Forelimb muscle (tissue), 1 donor: ENCODE measurements at regions not wholly inside any gene's neighbourhood (a gene's known extent, or its start where the extent isn't known, plus 50 kb on each side); places are given as distances from the start of the nearest gene placed in this dataset.
"Not testable (repeated sequence)": the region's sequence is repeated elsewhere in the genome, so short reads cannot be mapped to it uniquely, and the experiment has no call there.

Experiments used
- DNase-seq: peaks from one replicate; pipeline ENCODE4 v3.0.0-alpha.2; 2013; ENCODE audit warnings: low read depth

DNA sequence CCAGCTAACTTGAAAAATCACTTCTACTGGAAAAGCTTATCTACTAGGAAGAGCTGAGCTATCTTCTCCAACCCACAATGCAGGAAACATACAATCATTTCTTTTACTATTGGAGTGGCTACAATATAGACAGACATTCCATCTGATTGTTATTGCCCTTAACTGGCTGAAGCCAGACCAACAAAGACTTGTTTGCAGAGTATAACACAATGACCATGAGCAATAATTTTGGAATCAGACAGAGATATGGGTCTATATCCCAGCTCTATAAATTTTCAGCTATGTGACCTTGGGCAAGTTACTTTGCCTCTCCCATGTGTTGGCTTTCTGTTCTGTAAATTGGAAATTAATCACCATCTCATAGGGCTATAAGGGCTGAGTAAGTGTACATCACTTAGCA, 244.7 kb upstream of the SLC30A5 start:
- DNase-seq, result no peak

DNA sequence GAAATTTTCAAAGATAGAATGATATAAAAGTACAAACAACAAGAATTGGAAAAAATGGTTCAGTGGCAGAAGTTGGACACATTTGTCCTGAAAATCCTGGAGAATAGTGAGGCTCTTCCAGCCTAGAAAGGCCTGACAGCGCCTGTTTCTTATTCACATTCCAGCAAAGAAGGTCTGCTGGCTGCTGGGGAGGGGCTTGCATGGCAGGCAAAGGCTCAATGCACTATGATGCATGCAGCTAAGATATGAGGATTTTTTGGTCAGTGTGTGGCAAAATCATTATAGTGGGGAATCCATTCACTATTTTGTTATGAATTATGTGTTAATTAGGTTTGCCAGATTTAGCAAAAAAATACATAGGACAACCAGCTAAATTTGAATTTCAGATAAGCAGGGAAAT, 243.9 kb upstream of the SLC30A5 start:
- no peak for DNase-seq

DNA sequence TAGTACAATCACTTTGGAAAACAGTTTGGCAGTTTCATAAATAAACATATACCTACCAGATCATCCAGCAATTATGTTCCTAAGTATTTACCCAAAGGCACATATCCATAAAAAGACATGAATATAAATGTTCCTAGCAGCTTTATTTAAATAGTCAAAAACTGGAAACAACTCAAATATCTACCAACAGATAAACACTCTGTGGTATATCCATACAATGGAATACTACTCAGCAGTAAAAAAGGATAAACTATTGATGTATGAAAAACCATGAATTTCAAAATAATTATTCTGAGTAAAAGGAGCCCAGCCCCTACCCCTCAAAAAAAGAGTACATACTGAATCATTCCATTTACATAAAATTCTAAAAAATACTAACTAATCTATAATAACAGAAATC, 232.7 kb upstream of the SLC30A5 start:
- no peak for DNase-seq

DNA sequence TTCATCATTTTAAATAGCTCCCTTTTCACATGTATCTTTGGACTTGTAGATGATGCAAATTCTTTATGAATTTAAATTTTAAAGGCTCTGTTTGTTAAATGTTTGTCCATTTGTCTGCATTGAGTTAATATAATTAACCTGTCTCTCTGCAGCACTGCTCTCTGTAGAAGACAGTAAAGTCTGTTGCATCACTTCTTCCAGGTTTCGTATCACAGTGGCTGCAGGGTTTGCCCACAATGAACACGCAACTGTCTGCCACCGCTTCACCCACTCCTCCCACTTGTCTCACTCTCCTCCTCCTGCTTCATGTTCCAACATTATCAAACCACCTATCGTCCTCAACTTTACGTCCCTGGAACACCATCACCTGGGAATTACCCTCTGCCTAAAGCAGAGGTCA, 231.3 kb upstream of the SLC30A5 start:
- no peak for DNase-seq

DNA sequence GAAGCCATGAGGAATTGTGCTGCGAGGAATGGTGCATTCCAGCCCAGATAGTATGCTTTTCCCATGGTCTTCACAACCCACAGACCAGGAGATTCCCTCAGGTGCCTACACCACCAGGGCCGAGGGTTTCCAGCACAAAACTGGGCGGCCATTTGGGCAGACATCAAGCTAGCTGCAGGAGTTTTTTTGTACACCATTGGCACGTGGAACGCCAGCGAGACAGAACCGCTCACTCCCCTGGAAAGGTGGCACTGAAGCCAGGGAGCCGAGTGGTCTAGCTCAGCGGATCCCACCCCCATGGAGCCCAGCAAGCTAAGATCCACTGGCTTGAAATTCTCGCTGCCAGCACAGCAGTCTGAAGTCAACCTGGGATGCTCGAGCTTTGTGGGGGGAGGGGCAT, 228.6 kb upstream of the SLC30A5 start:
- DNase-seq, result not testable (repeated sequence)

DNA sequence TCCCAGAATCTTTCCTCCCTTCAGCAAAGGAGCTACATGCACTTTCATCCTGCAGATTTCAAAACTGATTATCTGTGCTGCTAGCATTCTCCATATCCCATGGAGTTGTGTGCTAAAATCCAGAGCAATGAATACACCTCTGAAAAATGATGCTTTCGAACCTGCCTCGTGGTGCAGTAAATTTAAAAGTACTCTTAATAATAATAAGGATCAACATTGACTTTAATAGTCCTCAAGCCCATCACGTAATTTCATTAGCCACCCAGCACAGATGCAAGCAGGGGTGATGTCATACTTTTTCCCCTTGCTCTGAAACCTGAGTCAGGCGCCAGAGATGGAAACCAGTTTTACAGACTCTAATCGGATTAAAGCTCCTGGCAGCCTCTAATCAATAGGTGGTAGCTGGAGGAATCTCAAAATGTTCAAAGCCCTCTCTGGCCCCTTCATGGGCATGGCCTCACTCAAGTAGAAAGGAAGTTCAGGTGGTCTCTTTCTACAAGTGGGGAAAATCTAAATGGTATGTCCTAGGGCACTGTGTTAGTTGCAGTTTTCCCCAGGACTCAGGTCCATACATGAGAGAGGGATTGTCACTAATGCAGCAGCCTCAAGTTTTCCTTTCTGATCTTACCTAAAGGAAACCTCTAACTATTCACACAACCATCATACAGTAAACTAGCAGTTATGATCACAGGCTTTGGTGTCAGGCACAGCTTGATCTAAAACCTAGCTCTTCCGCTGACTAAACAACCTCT, 221.6 kb upstream of the SLC30A5 start:
- no peak for DNase-seq

DNA sequence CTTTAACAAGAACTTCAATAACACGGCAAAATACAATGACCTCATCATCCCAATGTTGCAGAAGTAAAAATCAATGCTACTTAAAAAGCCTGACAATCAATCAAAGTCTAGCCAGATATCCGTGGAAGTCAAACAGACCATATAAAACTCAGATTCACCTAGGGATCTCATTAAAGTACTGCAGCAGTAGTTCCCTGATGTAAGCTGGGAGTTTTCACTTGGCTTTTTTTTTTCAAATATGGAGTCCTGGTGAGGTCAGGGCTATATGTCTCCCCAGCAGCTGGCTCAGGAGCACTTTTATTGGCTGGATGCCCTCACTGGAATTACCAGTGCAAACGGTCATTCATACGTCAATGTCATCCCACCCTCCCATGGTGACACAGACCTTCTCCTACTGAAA, 220.6 kb upstream of the SLC30A5 start:
- no peak for DNase-seq

DNA sequence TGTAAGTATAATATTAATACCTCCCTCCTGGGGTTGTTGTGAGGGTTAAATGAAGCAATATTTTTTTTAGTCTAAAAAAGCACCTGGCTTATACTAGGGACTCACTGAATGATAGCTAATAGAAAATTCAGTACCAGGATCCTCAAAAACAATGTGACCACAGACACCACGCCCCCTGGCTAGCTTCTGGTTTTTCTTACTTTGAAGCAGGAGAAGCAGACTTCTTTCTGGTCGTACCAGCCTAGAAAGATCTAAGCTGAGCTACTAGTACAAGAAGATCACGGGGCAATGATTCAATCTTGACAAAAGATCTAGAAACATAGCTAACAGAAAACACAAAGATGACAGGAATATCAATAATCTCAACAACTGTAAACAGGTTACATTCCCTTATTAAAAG, 218.5 kb upstream of the SLC30A5 start:
- DNase-seq, result no peak

DNA sequence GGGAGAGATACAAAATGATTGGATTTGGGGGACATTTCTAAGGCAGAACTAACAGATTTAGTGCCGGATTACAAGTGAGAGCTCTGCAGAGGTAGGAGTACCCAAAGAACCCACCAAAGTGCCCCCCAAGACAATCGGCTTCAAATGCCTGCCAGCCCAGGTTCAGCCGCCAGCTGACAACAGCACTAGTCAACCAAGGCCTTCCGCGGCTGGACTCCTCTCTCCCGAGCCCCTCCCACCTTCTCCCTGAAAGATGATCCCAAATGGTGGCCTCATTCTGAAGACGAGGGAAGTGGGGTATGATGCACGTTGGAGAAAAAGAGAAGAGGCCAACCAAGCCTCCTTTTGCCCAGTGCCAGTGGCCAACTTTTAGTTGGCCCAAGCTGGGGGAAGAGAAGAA, 210.4 kb upstream of the SLC30A5 start:
- no peak for DNase-seq

DNA sequence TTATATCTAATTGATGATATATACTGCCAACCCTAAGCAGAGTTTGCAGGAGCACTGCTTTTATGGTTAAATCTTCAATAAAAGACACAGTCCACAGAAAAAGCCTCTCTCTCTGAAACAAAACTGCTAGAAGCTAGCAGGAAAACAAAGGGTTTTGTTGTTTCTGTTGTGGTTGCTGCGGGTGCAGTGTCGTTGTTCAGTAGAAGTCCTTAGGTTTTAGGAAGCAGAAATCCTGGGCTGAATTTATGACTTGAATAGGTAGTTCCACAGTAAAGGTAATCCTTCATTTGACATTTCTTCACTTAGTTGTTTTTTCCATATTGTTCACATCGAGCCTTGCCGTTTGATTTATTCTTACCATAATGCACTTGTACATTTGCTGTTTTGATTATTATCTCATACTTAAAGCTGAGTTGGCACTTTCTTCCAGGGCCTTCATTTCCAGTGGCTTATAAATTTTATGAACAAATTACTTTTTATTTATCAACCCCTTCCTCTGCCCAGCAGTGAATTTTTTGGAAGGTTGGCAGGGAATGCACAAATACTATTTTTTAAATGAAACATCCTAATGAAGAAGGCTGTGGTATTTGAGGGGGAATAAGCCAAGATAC, 209.6 kb upstream of the SLC30A5 start:
- no peak for DNase-seq

DNA sequence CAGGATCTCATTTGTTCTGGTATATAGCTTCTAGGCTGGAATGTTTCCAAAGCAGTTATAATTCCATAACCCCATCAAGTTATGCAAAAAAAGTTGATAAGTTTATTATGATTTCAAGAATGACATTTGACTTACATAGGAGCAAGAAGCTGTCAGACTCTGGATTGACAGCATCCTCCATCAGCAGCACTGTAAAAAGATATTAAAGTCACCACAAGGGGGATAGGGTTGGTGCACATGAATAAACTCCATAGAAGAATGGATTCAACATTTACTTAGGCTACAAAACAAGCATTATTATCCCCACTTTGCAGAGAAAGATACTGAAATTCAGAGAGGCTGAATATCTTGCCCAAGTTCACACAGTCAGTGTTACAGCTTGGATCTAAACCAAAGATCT, 208.9 kb upstream of the SLC30A5 start:
- no peak for DNase-seq

DNA sequence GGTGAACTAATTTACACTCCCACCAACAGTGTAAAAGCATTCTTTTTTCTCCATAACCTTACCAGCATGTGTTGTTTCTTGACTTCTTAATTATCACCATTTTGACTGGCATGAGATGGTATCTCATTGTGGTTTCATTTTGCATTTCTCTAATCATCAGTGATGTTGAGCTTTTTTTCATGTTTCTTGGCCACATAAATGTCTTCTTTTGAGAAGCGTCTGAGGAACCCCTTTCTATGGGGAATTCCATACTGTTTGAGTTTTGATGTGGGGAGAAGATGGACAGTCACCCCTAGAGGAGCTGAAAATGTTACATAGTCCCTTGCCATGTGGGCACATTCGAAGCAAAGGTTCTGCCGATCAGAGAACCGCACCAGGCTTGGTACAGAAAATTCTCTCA, 207.0 kb upstream of the SLC30A5 start:
- no peak for DNase-seq

DNA sequence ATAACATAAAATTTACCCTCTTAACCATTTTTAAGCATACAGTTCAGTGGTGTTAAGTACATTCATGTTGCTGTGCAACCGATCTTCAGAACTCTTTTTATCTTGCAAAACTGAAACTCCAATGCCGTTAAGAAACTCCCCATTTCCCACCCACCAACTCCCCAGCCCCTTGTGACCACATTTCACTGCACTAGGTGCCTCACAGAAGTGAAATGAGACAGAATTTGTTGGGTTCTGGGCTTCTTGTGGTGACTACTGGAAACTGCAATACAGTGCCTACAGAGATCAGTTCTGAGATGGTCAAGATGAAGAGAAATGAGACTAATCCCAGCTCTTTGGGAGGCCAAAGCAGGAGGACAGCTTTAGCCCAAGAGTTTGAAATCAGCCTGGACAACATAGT, 202.1 kb upstream of the SLC30A5 start:
- DNase-seq, result no peak

DNA sequence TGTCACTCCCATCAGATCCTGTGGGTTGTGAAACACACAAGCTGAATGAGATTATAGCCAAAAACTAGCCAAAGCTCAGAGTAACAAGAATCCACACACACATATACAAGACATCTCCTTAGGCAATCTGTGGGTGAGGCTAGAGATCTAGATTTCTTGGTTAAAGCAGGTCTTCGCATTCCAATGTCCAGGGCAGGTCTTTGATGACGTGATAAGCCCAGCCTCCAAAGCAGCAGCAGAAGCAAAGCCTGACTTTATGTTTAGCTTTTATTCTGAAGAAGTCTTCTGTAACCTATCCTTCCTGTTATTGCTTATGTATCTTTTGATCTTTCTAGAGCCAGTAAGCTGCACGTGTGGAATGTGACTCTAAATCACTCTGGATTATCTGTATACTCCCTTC, 199.1 kb upstream of the SLC30A5 start:
- no peak for DNase-seq

DNA sequence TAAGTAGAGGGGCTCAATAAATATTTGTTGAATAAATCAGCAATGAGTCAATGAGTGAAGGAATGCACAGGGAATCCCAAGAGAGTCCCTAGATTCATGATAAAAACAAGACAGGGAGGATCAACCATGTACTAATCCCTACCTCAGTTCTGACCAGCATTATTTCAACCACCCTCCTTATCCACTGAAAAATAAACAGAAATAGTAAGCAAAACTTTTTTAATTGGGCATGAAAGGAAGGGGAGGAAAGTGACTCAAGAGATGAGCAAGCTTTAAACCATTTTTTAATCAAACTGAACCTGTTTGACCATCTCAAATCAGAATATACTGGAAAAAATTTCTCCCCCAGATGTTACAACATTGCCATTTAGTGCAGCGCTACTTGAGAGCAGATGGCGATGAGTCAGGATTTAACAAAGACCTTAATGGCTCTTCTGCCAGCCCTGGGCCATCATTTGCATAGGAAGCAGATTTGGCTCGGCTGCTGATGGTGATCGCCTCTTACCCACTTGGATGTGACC, 194.8 kb upstream of the SLC30A5 start:
- no peak for DNase-seq

DNA sequence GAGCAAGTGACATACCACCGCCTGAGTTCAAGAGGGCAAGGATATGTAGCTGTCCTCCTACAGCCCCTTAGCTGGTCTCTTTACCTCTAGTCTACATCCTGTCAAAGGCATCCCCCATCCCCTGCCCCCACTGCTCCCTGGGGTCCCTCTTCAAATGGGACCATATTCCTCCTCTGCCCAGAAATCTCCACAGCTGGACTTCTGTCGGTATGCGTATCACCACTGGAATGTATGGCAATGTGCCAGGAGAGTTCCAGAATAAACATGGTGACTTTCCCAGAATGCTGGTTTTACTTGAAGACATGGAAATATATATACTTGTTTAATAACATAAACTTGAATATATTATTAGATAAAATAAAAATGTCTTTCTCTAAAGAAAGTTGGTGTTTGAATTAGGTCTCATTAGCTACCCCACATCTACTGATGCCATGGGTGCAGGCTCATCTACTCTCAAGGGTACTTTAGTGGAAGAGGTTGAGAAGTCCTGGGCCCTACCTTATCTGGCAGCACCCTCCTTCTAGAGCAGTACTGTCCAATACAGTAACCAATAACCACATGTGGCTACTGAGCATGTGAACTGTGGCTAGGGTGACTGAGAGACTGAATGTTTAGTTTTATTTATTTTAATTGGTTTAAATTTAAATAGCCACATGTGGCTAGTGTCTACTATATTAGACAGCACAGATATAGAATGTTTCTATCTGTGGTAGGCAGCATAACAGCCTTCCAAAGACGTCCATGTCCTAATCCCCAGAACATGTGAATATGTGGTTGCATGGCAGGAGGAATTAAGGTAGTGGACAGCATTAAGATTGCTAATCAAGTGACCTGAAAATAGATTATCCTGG, 181.7 kb upstream of the SLC30A5 start:
- no peak for DNase-seq

DNA sequence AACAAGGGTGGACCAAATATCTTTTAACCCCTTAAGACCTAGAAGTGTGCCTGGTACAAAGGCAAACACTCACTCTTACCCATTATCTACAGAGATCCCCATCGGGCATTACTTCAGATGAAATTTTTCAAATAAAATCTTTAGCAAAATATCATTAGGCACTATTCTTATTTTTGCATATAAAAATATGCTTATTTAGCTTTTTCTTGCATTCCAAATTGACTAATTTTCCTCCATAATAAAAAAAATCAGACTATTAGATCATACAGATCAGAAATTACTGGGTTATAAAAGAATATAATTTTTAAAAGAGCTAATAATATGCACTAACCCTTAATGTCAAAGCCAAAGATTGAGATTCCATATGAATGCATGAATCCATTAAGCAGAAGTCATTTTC, 178.7 kb upstream of the SLC30A5 start:
- no peak for DNase-seq

DNA sequence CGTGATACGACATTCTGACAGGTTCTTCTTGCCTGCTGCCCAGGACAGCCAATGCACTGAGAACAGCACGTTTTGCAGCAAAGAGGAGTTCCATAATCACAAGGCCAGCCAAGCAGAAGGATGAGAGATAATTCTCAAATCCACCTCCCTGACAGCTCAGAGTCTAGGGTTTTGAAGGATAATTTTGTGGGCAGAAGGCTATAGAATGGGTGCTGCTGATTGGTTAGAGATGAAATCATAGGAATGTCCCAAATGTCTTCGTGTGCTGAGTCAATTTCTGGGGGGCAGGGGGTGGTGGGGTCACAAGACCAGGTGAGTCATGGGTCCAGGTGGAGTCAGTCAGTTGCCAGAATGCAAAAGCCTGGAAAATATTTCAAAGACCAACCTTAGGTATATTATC, 175.5 kb upstream of the SLC30A5 start:
- no peak for DNase-seq

DNA sequence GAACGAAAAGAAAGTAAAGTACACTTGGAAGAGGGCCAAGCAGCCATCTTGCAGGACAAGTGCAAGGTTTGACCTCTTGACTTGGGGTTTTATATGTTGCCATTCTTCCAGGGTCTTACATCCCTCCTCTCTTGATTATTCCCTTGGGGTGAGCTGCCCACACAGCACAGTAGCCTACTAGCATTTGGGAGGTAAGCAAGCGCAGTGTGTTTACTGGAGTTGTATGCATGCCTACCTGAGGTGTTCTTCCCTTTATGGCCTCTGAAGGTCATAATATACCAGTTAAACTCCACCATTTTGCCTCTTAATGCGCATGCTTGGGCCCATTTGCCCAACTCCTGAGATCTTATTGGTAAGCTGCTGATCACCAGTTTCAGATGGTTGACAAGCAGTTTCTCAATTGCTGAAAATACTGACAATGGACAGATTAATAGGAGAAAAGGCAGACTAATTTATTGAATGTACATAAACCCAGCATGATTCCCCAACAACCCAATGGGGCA, 173.8 kb upstream of the SLC30A5 start:
- no peak for DNase-seq

DNA sequence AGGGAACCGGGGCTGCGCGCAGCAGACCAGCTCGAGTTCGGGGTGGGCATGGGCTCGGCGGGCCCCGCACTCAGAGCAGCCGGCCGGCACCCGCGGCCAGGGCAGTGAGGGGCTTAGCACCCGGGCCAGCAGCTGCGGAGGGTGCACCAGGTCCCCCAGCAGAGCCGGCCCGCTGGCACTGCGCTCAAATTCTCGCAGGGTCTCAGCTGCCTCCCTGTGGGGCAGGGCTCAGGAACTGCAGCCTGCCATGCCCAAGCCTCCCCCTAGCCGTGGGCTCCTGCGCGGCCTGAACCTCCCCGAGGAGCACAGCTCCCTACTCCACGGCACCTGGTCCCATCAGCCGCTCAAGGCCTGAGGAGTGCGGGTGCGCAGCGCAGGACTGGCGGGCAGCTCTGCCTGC, 172.9 kb upstream of the SLC30A5 start:
- no peak for DNase-seq

DNA sequence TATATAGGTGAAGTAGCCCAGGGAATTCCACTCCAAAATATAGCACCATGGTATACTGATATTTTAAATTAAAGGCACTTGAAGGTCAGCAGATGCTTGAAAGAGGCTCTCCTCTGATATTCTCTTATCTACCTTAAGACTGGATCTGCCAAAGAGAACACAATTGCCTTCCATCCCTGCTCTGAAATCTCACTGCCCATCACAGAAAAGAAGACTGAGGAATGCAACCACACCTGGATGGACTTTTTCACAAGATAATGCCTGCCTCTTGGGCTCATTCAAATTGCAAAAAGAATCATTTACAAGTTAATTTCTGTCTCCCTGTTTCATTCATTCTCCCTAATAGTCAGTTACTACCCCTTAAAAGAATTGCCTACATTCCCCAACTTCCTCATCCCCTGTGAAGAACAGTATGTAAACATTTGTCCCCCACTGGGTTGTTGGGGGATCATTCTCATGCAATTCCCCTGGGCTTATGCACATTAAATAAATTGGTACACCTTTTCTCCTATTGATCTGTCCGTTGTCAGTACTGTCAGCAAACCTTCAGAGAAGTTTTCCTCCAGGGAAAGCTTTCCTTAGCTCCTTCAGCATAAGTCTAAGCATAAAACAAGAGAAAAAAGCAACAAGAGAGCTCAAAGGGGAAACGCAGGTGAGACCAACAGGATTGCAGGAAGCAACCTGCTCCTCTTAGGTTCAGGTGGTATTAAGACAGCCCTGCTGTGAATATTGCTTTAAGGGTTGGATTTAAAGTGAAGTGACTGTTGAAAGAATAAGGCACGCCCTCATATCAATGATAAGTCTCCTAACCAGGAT, 171.4 kb upstream of the SLC30A5 start:
- no peak for DNase-seq
